ENCODE measurements at regions not wholly inside any gene's neighbourhood (a gene's known extent, or its start where the extent isn't known, plus 50 kb on each side); places are given as distances from the start of the nearest gene placed in this dataset.
"Not testable (repeated sequence)": the region's sequence is repeated elsewhere in the genome, so short reads cannot be mapped to it uniquely, and the experiment has no call there.

DNA sequence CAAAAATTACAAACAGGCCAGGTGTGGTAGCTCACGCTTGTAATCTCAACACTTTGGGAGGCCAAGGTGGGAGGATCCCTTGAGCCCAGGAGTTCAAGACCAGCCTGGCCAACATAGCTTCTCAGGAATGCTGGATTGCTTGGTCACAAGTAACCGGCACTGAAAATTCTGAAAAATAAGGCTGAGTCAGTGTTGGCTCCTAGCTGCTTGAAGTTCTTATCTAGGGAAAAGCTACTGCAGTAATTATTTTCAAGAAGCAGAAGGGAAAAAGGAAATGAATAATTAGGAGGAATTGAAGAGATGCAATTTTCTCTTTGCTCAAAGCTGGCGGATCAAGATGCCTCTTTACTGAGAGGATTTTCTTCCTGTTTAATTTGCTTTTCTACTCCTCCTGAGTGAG, 75.0 kb upstream of the GTF3A start:
- no peak overlapping the region for H3K4me3 Mint-ChIP-seq
- WGBS (ENCODE audit: insufficient coverage) = 67% methylated on average over 1 of the region's 3 CpGs
- Histone ChIP-seq H3K79me2 (ENCODE audit: insufficient read depth, low read length) (no peaks in the 10 kb centered on the region), H2AFZ (ENCODE audit: insufficient read depth, low read depth, low read length, poor library complexity, severe bottlenecking) (no peak overlapping the region), H3K9me3 (replicated peaks in 1 of 2; ENCODE audit: control insufficient read depth in 1 of 2, insufficient read depth in 1 of 2, low read length in 2 of 2) (peaks cover 5 to 10% of the 10 kb centered on the region in 2 donors), H3K9ac (ENCODE audit: insufficient read depth, low read length, poor library complexity, severe bottlenecking) (no peak overlapping the region), H3K4me1 (ENCODE audit: control insufficient read depth in 1 of 2, insufficient read depth in 2 of 2, low read length in 2 of 2) (peaks cover 0 to 8% of the 10 kb centered on the region in 2 donors), H3K36me3 (replicated peaks in 1 of 2; ENCODE audit: control insufficient read depth in 1 of 2, insufficient read depth in 2 of 2, low read length in 2 of 2) (no peaks in the 10 kb centered on the region), H4K20me1 (ENCODE audit: insufficient read depth, low read length) (no peaks in the 10 kb centered on the region), H3K4me2 (replicated peaks; ENCODE audit: extremely low read depth, low read length, poor library complexity, severe bottlenecking) (no peak overlapping the region), H3K27me3 (ENCODE audit: control insufficient read depth in 2 of 2, insufficient read depth in 2 of 2, low read length in 2 of 2) (no peaks in the 10 kb centered on the region), H3K27ac (ENCODE audit: low read depth in 1 of 2, low read length in 2 of 2) (no peak overlapping the region), H3K4me3 (replicated peaks in 1 of 3; ENCODE audit: low read depth in 2 of 3, low read length in 3 of 3) (no peak overlapping the region)
- peaks cover 9% of the 10 kb centered on the region for H3K4me1 Mint-ChIP-seq
- H3K36me3 Mint-ChIP-seq = no peaks in the 10 kb centered on the region
- peaks cover 3 to 9% (median 7%) of the 10 kb centered on the region in 7 donors for H3K9me3 Mint-ChIP-seq
- TF ChIP-seq, protein P1, sequence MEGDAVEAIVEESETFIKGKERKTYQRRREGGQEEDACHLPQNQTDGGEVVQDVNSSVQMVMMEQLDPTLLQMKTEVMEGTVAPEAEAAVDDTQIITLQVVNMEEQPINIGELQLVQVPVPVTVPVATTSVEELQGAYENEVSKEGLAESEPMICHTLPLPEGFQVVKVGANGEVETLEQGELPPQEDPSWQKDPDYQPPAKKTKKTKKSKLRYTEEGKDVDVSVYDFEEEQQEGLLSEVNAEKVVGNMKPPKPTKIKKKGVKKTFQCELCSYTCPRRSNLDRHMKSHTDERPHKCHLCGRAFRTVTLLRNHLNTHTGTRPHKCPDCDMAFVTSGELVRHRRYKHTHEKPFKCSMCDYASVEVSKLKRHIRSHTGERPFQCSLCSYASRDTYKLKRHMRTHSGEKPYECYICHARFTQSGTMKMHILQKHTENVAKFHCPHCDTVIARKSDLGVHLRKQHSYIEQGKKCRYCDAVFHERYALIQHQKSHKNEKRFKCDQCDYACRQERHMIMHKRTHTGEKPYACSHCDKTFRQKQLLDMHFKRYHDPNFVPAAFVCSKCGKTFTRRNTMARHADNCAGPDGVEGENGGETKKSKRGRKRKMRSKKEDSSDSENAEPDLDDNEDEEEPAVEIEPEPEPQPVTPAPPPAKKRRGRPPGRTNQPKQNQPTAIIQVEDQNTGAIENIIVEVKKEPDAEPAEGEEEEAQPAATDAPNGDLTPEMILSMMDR (IDR thresholded peaks at IDR 0.05) = no peak
- H3K27ac Mint-ChIP-seq = no peak overlapping the region
- H3K27me3 Mint-ChIP-seq (ENCODE audit: low read depth in 3 of 3) = peaks cover 7 to 11% (median 10%) of the 10 kb centered on the region in 3 donors
- intact Hi-C loops (cut with micrococcal nuclease) = no loop called here
- DNase-seq = no peak

DNA sequence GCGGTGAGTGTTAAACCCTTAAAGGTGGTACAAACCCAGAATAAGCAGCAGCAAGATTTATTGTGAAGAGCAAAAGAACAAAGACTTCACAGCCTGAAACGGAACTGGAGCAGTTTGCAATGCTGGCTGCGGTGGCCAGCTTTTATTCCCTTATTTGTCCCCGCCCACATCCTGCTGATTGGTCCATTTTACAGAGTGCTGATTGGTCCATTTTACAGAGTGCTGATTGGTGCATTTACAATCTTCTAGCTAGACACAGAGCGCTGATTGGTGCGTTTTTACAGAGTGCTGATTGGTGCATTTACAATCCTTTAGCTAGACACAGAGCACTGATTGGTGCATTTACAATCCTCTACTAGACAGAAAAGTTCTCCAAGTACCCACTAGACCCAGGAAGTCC, 73.6 kb upstream of the GTF3A start:
- 100% methylated on average over 4 of the region's 6 CpGs for WGBS (ENCODE audit: insufficient coverage)
- H3K27ac Mint-ChIP-seq; H3K36me3 ChIP-seq (replicated peaks in 1 of 2; ENCODE audit: control insufficient read depth in 1 of 2, insufficient read depth in 2 of 2, low read length in 2 of 2); H3K79me2 ChIP-seq (ENCODE audit: insufficient read depth, low read length); H3K4me1 Mint-ChIP-seq; H3K9ac ChIP-seq (ENCODE audit: insufficient read depth, low read length, poor library complexity, severe bottlenecking); H4K20me1 ChIP-seq (ENCODE audit: insufficient read depth, low read length); H3K4me1 ChIP-seq (ENCODE audit: control insufficient read depth in 1 of 2, insufficient read depth in 2 of 2, low read length in 2 of 2); H3K9me3 ChIP-seq (replicated peaks in 1 of 2; ENCODE audit: control insufficient read depth in 1 of 2, insufficient read depth in 1 of 2, low read length in 2 of 2); H3K27me3 ChIP-seq (ENCODE audit: control insufficient read depth in 2 of 2, insufficient read depth in 2 of 2, low read length in 2 of 2); H2AFZ ChIP-seq (ENCODE audit: insufficient read depth, low read depth, low read length, poor library complexity, severe bottlenecking); H3K4me3 ChIP-seq (replicated peaks in 1 of 3; ENCODE audit: low read depth in 2 of 3, low read length in 3 of 3); H3K36me3 Mint-ChIP-seq; H3K9me3 Mint-ChIP-seq; H3K4me2 ChIP-seq (replicated peaks; ENCODE audit: extremely low read depth, low read length, poor library complexity, severe bottlenecking); H3K27ac ChIP-seq (ENCODE audit: low read depth in 1 of 2, low read length in 2 of 2); intact Hi-C loops (cut with micrococcal nuclease); DNase-seq; H3K4me3 Mint-ChIP-seq: not testable (repeated sequence)
- H3K27me3 Mint-ChIP-seq (ENCODE audit: low read depth in 3 of 3) = peaks cover 9 to 10% (median 9%) of the 10 kb centered on the region in 3 donors

All from CD14-positive monocyte (primary cell).